HCT116 (cell line): ENCODE measurements at regions not wholly inside any gene's neighbourhood (a gene's known extent, or its start where the extent isn't known, plus 50 kb on each side); places are given as distances from the start of the nearest gene placed in this dataset.

Source experiments
- POLR2A ChIP-seq: IDR thresholded peaks from 2 replicates; pipeline ENCODE4 v1.7.0; 2011; ENCODE audit warnings: borderline replicate concordance; ENCODE audit not compliant: insufficient read depth, insufficient read length; ENCODE audit errors: extremely low read depth
- POLR2AphosphoS5 ChIP-seq: IDR thresholded peaks from 2 replicates; pipeline ENCODE4 v1.6.1; 2011; ENCODE audit warnings: mild to moderate bottlenecking, low read depth, low read length, moderate library complexity

GRCh38 chr11:19482319-19483100 is 230.1 kb upstream of the NAV2 start:
- TF ChIP-seq POLR2AphosphoS5 (no peak), POLR2A (no peak)
